Nephron progenitor cell (in vitro differentiated cells): ENCODE measurements at regions not wholly inside any gene's neighbourhood (a gene's known extent, or its start where the extent isn't known, plus 50 kb on each side); places are given as distances from the start of the nearest gene placed in this dataset.
A peak's percentile ranks its signal among the peaks of the same experiment; 100 is the strongest.

ENCODE experiments used
- DNase-seq: peaks from one replicate; pipeline ENCODE4 v3.0.0; 2021
- H3K27ac Mint-ChIP-seq: 2 replicates; pipeline ENCODE4 v1.8.0; 2021; ENCODE audit warnings: mild to moderate bottlenecking, moderate library complexity, mixed read lengths
- H3K27me3 Mint-ChIP-seq: 2 replicates; pipeline ENCODE4 v1.8.0; 2021; ENCODE audit warnings: mild to moderate bottlenecking, low read depth, mixed read lengths; ENCODE audit not compliant: poor library complexity
- H3K36me3 Mint-ChIP-seq: 2 replicates; pipeline ENCODE4 v1.8.0; 2021; ENCODE audit warnings: low read depth, mixed read lengths
- H3K4me1 Mint-ChIP-seq: 2 replicates; pipeline ENCODE4 v1.8.0; 2021; ENCODE audit warnings: mixed read lengths
- H3K4me3 Mint-ChIP-seq: 2 replicates; pipeline ENCODE4 v1.8.0; 2021; ENCODE audit warnings: mild to moderate bottlenecking, moderate library complexity, mixed read lengths
- H3K9me3 Mint-ChIP-seq: 2 replicates; pipeline ENCODE4 v1.8.0; 2021; ENCODE audit warnings: mild to moderate bottlenecking, moderate library complexity, mixed read lengths
- CTCF ChIP-seq: fragments of 200-600 bp; sonication (generic); IDR thresholded peaks from 2 replicates; pipeline ENCODE4 v1.5.0; 2021; ENCODE audit warnings: antibody characterized with exemption

- no peak for TF ChIP-seq CTCF
- Mint-ChIP-seq H3K9me3 (no peaks in the 10 kb centered on the region), H3K27me3 (no peaks in the 10 kb centered on the region), H3K36me3 (no peaks in the 10 kb centered on the region), H3K4me1 (peaks cover 13% of the 10 kb centered on the region), H3K4me3 (no peak overlapping the region), H3K27ac (peak overlapping the region; percentile 14)
- DNase-seq, result no peak
Observed at GRCh38 chr7:41006306-41006995, 696.4 kb downstream of the INHBA start.

- no peak for DNase-seq
- peaks cover 5% of the 10 kb centered on the region for H3K4me1 Mint-ChIP-seq
- H3K27ac Mint-ChIP-seq, result no peak overlapping the region
- H3K9me3 Mint-ChIP-seq, result peaks cover 7% of the 10 kb centered on the region
- H3K4me3 Mint-ChIP-seq, result no peak overlapping the region
- H3K27me3 Mint-ChIP-seq, result no peaks in the 10 kb centered on the region
- H3K36me3 Mint-ChIP-seq, result no peaks in the 10 kb centered on the region
- no peak for TF ChIP-seq CTCF
Observed at GRCh38 chr7:41005374-41005901, 697.5 kb downstream of the INHBA start.

- Mint-ChIP-seq H3K4me3 (no peak overlapping the region), H3K4me1 (no peaks in the 10 kb centered on the region), H3K36me3 (no peaks in the 10 kb centered on the region), H3K9me3 (peaks cover 8% of the 10 kb centered on the region), H3K27ac (no peak overlapping the region), H3K27me3 (no peaks in the 10 kb centered on the region)
- TF ChIP-seq CTCF, result no peak
- DNase-seq, result no peak
Observed at GRCh38 chr7:41003977-41004376, 698.9 kb downstream of the INHBA start.

GRCh38 chr7:41003611-41003940 lies 699.3 kb downstream of the INHBA start:
- Mint-ChIP-seq H3K27ac (no peak overlapping the region), H3K27me3 (no peaks in the 10 kb centered on the region), H3K4me3 (no peak overlapping the region), H3K4me1 (no peaks in the 10 kb centered on the region), H3K9me3 (peaks cover 8% of the 10 kb centered on the region), H3K36me3 (no peaks in the 10 kb centered on the region)
- TF ChIP-seq CTCF, result no peak
- DNase-seq, result no peak

- H3K27ac Mint-ChIP-seq, result no peak overlapping the region
- peak; percentile 64 for DNase-seq
- no peaks in the 10 kb centered on the region for H3K27me3 Mint-ChIP-seq
- TF ChIP-seq CTCF, result peak; percentile 85
- peaks cover 8% of the 10 kb centered on the region for H3K9me3 Mint-ChIP-seq
- no peak overlapping the region for H3K4me3 Mint-ChIP-seq
- H3K36me3 Mint-ChIP-seq, result no peaks in the 10 kb centered on the region
- no peaks in the 10 kb centered on the region for H3K4me1 Mint-ChIP-seq
Observed at GRCh38 chr7:41002741-41003610, 699.9 kb downstream of the INHBA start.
